CD4-positive, CD25-positive, alpha-beta regulatory T cell (primary cell): ENCODE measurements at regions not wholly inside any gene's neighbourhood (a gene's known extent, or its start where the extent isn't known, plus 50 kb on each side); places are given as distances from the start of the nearest gene placed in this dataset.
A peak's percentile ranks its signal among the peaks of the same experiment; 100 is the strongest.

ENCODE experiments used
- ATAC-seq, 2 donors: fragments of 150-1000 bp; cut with Tn5 transposase; one replicate each; pipeline ENCODE4 v1.10.0; 2021; ENCODE audit warnings: low read depth in 2 of 2, moderate number of reproducible peaks in 2 of 2, moderate library complexity in 1 of 2
- DNase-seq, 3 donors: peaks; one replicate each; pipeline versions ENCODE4 v3.0.0 to v3.0.0-alpha.2; 2012 to 2022; ENCODE audit warnings: mixed read lengths in 1 of 3
- H3K27ac ChIP-seq: one replicate; pipeline ENCODE4 v1.7.0; 2013; ENCODE audit warnings: mild to moderate bottlenecking, low read length; ENCODE audit not compliant: insufficient read depth, poor library complexity, severe bottlenecking
- H3K27me3 ChIP-seq: one replicate; pipeline ENCODE4 v1.7.0; 2013; ENCODE audit warnings: low read length; ENCODE audit not compliant: control insufficient read depth, insufficient read depth
- H3K36me3 ChIP-seq: one replicate; pipeline ENCODE4 v1.7.0; 2013; ENCODE audit warnings: mild to moderate bottlenecking, low read length, moderate library complexity; ENCODE audit not compliant: control insufficient read depth, insufficient read depth
- H3K4me1 ChIP-seq: 2 replicates; pipeline ENCODE4 v1.7.0; 2013; ENCODE audit warnings: mild to moderate bottlenecking, low read length; ENCODE audit not compliant: insufficient read depth, control insufficient read depth, poor library complexity, severe bottlenecking
- H3K4me3 ChIP-seq: one replicate; pipeline ENCODE4 v1.7.0; 2013; ENCODE audit warnings: low read depth, mild to moderate bottlenecking, low read length, moderate library complexity
- H3K9me3 ChIP-seq, 2 experiments: 1 replicate in 1 of 2; 2 replicates in 1 of 2; pipeline ENCODE4 v1.7.0; 2013; ENCODE audit warnings: low read length in 2 of 2, mild to moderate bottlenecking in 1 of 2, moderate library complexity in 1 of 2; ENCODE audit not compliant: control insufficient read depth in 2 of 2
- H3K27ac Mint-ChIP-seq, 3 donors: one replicate each; pipeline ENCODE4 v1.8.0; 2020 to 2022; ENCODE audit warnings: mild to moderate bottlenecking in 3 of 3, mixed read lengths in 3 of 3, moderate library complexity in 2 of 3
- H3K27me3 Mint-ChIP-seq: one replicate; pipeline ENCODE4 v1.8.0; 2022; ENCODE audit warnings: mild to moderate bottlenecking, mixed read lengths
- H3K36me3 Mint-ChIP-seq: one replicate; pipeline ENCODE4 v1.8.0; 2020; ENCODE audit warnings: mixed read lengths
- H3K4me1 Mint-ChIP-seq, 4 donors: one replicate each; pipeline ENCODE4 v1.8.0; 2020 to 2022; ENCODE audit warnings: mixed read lengths in 4 of 4, mild to moderate bottlenecking in 1 of 4
- H3K4me3 Mint-ChIP-seq, 4 donors: one replicate each; pipeline ENCODE4 v1.8.0; 2020 to 2022; ENCODE audit warnings: mild to moderate bottlenecking in 4 of 4, mixed read lengths in 4 of 4, moderate library complexity in 3 of 4
- H3K9me3 Mint-ChIP-seq, 7 donors: one replicate each; pipeline ENCODE4 v1.8.0; 2020 to 2022; ENCODE audit warnings: mixed read lengths in 7 of 7, mild to moderate bottlenecking in 3 of 7, moderate library complexity in 2 of 7

DNA sequence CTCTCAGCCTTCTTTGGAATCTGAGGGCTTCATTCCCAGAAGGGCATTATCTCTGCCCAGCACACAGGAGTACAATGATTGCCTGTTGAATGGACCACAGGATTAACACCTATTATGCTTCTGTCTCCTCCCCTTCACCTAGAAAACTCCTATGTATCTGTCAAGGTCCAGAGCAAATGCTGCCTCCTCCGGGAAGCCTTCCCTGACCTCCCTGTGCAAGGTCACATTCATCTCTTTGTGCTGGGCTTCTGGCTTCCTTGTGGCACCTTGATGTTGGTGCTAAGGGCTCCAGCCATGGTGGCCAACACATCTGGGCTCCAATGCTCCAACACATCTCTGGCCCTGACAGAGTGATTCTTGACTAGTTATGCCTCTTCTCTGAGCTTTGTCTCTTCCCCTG lies 49.9 kb upstream of the ATP2B2 start:
- H3K4me1 Mint-ChIP-seq: peaks cover 8 to 28% (median 19%) of the 10 kb centered on the region in 4 donors
- no peak overlapping the region for H3K4me3 ChIP-seq
- peaks cover 17% of the 10 kb centered on the region for H3K4me1 ChIP-seq
- H3K36me3 ChIP-seq: no peaks in the 10 kb centered on the region
- no peak overlapping the region for H3K27ac Mint-ChIP-seq
- H3K36me3 Mint-ChIP-seq: no peaks in the 10 kb centered on the region
- no peaks in the 10 kb centered on the region for H3K27me3 Mint-ChIP-seq
- H3K27me3 ChIP-seq: no peaks in the 10 kb centered on the region
- DNase-seq: no peak
- ATAC-seq: no peak
- H3K27ac ChIP-seq: no peak overlapping the region
- H3K9me3 Mint-ChIP-seq: peaks cover 0 to 2% (median 0%) of the 10 kb centered on the region in 7 donors
- H3K9me3 ChIP-seq: no peaks in the 10 kb centered on the region
- no peak overlapping the region for H3K4me3 Mint-ChIP-seq

GRCh38 chr3:10556312-10556711 lies 50.9 kb upstream of the ATP2B2 start:
- no peak overlapping the region for H3K4me3 ChIP-seq

DNA sequence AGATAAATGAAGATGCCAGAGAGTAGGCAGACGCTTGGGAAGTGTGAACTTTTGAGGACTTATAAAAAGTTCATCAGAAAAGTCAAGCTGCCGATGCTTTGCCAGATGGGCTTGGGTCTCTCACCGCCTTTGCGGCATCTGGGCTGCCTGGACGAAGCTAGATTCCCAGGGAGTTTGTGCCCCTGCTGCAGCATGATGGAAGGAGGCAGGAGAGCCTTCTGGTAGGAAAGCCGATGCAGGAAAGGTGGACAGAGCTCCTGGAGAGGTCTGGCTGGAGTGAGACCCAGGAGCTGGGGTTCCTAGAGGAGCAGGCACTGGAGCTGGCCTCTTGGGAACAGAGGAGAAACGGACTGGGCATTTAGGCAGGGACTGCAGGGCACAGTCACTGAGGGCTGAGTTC lies 51.9 kb upstream of the ATP2B2 start:
- Histone ChIP-seq H3K27ac (no peak overlapping the region), H3K4me3 (no peak overlapping the region), H3K9me3 (no peaks in the 10 kb centered on the region), H3K4me1 (peaks cover 10% of the 10 kb centered on the region), H3K36me3 (no peaks in the 10 kb centered on the region), H3K27me3 (peaks cover 3% of the 10 kb centered on the region)
- Mint-ChIP-seq H3K4me3 (no peak overlapping the region), H3K9me3 (peaks cover 0 to 2% (median 0%) of the 10 kb centered on the region in 7 donors), H3K36me3 (no peaks in the 10 kb centered on the region), H3K4me1 (peaks cover 6 to 15% (median 10%) of the 10 kb centered on the region in 4 donors), H3K27me3 (no peaks in the 10 kb centered on the region), H3K27ac (no peak overlapping the region)
- no peak for DNase-seq
- ATAC-seq: no peak

More at GRCh38 chr3:10556312-10556711, 50.9 kb upstream of the ATP2B2 start:
- Histone ChIP-seq H3K27ac (no peak overlapping the region), H3K4me1 (peaks cover 17% of the 10 kb centered on the region), H3K27me3 (peaks cover 3% of the 10 kb centered on the region), H3K9me3 (no peaks in the 10 kb centered on the region), H3K36me3 (no peaks in the 10 kb centered on the region)
- peaks cover 0 to 2% (median 0%) of the 10 kb centered on the region in 7 donors for H3K9me3 Mint-ChIP-seq
- no peak overlapping the region for H3K27ac Mint-ChIP-seq
- no peak overlapping the region for H3K4me3 Mint-ChIP-seq
- H3K27me3 Mint-ChIP-seq: no peaks in the 10 kb centered on the region
- DNase-seq (no peak), ATAC-seq (no peak)
- peaks cover 8 to 24% (median 15%) of the 10 kb centered on the region in 4 donors for H3K4me1 Mint-ChIP-seq
- H3K36me3 Mint-ChIP-seq: no peaks in the 10 kb centered on the region

DNA sequence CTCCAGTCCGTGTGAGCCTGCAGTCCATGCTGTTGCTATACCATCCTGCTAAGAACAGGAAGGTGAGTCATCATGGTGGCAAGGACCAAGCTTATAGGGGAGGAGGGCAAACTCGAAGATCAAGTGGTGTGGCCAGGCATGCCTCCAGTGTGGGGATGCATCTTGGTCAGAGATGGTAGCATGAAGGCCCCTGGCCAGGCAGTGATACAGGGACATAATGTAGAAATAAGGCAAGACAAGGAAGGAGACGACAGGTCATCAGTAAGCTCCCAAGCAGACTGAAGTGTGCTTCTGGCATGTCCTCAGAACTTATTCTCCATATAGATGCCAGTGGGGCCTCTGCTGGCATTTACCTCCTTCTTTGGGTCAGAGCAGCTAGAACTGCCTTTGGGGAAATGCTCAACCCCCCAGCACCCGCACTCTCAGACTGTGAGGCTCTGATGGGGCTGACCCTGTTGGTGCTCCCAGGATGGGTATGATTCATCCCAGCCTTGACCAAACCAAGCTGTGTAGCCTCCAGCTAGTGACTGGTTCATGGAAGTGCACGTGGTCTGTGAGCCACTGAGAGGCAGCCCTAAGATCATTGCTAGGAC lies 52.5 kb upstream of the ATP2B2 start:
- H3K4me3 ChIP-seq: no peak overlapping the region
- DNase-seq (peak in 1 of 3 donors; percentile 21), ATAC-seq (no peak)
- no peaks in the 10 kb centered on the region for H3K27me3 Mint-ChIP-seq
- peaks cover 3% of the 10 kb centered on the region for H3K27me3 ChIP-seq
- H3K27ac ChIP-seq: no peak overlapping the region
- H3K36me3 ChIP-seq: no peaks in the 10 kb centered on the region
- H3K36me3 Mint-ChIP-seq: no peaks in the 10 kb centered on the region
- peaks cover 0 to 2% (median 0%) of the 10 kb centered on the region in 7 donors for H3K9me3 Mint-ChIP-seq
- no peak overlapping the region for H3K4me3 Mint-ChIP-seq
- H3K27ac Mint-ChIP-seq: no peak overlapping the region
- no peaks in the 10 kb centered on the region for H3K9me3 ChIP-seq
- H3K4me1 Mint-ChIP-seq: peaks cover 0 to 9% (median 4%) of the 10 kb centered on the region in 4 donors
- peaks cover 3% of the 10 kb centered on the region for H3K4me1 ChIP-seq

DNA sequence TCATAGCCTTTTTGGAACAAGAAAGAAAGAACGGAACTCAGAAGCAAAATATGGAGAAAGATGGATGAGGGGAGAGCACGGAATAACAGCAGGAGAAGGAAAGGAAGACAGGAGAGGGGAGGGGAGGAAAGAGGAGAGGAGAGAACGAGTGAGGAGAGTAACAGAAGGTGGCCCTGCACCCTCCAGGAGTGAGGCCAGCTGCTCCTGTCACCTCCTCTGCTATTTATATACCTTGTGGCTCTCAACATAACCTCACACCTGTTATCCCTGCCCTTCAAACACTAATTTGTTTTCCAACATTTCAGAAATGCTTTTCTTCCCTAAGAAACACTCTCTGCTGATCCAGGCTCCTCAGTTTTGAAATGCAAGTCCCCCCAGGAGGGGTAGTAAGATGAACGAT lies 53.4 kb upstream of the ATP2B2 start:
- no peak overlapping the region for H3K27ac Mint-ChIP-seq
- Histone ChIP-seq H3K9me3 (no peaks in the 10 kb centered on the region), H3K36me3 (no peaks in the 10 kb centered on the region), H3K27me3 (peaks cover 3% of the 10 kb centered on the region), H3K4me3 (no peak overlapping the region), H3K4me1 (no peaks in the 10 kb centered on the region), H3K27ac (no peak overlapping the region)
- DNase-seq (no peak), ATAC-seq (no peak)
- peaks cover 0 to 7% (median 1%) of the 10 kb centered on the region in 4 donors for H3K4me1 Mint-ChIP-seq
- H3K27me3 Mint-ChIP-seq: no peaks in the 10 kb centered on the region
- peaks cover 0 to 2% (median 0%) of the 10 kb centered on the region in 7 donors for H3K9me3 Mint-ChIP-seq
- no peaks in the 10 kb centered on the region for H3K36me3 Mint-ChIP-seq
- H3K4me3 Mint-ChIP-seq: no peak overlapping the region

DNA sequence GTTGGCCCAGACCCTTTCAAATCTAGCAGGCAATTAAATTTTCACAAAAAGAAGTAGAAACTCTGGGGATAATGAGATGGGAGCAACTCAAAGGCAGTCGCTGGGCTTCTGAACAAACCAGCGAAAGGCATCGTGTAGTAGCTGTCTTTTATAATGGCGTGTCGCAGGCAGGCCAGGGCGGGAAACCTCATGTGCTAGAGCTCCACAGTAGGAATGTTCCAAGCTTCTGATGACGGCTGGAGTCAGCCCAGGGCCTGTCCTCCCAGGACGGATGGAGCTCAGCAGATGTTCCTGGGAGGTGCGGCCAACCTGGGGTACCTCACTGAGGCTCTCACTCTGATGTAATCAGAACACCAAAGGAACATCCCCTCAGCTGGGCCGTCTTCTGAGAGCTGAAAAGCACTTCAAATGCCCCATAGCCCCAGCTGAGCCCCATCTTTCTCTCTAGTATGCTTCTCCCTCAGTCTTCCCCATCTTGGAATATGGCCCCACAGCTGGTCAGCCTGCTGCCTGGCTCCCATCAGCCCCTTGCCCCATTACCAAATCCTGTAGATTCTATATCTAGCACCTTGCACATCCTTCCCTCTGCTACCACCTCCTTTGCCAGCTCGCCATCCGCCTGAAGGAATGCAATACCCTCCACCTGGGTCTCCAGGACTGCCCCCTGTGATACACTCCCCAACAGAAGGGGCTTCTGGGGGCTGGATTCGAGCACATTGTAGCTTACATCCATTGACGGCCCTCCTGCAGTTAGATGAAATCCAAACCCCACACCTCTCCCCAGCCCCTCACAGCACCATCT lies 54.9 kb upstream of the ATP2B2 start:
- Mint-ChIP-seq H3K36me3 (no peaks in the 10 kb centered on the region), H3K4me1 (peaks cover 0 to 7% (median 1%) of the 10 kb centered on the region in 4 donors), H3K4me3 (no peak overlapping the region), H3K27ac (no peak overlapping the region), H3K27me3 (no peaks in the 10 kb centered on the region), H3K9me3 (peaks cover 0 to 2% (median 0%) of the 10 kb centered on the region in 7 donors)
- DNase-seq (no peak), ATAC-seq (no peak)
- no peaks in the 10 kb centered on the region for H3K9me3 ChIP-seq
- H3K4me3 ChIP-seq: no peak overlapping the region
- H3K4me1 ChIP-seq: no peaks in the 10 kb centered on the region
- no peak overlapping the region for H3K27ac ChIP-seq
- H3K27me3 ChIP-seq: peaks cover 5% of the 10 kb centered on the region
- no peaks in the 10 kb centered on the region for H3K36me3 ChIP-seq

DNA sequence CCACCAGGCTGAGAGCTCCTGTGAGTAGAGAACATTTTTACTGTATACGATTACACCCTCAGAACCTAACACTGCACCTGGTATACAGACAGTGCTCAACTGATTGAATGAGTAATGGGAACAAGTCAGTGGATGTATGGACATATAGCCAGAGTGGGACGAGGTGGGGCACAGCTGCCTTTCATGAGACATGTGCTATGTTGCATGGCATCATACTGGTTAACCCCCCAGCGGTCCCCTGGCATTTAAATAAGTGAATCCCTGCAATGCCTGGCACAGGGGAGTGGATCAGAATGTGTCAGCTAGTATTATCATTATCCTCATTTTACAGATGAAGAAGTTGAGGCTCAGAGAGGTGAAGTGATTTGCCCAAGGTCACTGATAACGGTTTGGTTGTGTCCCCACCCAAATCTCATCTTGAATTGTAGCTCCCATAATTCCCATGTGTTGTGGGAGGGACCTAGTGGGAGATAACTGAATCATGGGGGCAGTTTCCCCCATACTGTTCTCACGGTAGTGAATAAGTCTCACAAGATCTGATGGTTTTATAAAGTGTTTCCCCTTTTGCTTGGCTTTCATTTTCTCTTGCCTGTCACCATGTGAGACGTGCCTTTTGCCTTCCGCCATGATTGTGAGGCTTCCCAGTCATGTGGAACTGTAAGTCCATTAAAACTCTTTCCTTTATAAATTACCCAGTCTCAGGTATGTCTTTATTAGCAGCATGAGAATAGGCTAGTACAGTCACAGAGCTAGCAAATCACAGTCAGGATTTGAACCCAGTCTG lies 56.0 kb upstream of the ATP2B2 start:
- no peaks in the 10 kb centered on the region for H3K4me1 ChIP-seq
- Mint-ChIP-seq H3K4me3 (no peak overlapping the region), H3K27me3 (no peaks in the 10 kb centered on the region), H3K4me1 (peaks cover 0 to 7% (median 1%) of the 10 kb centered on the region in 4 donors), H3K9me3 (peaks cover 0 to 2% (median 0%) of the 10 kb centered on the region in 7 donors), H3K27ac (no peak overlapping the region), H3K36me3 (no peaks in the 10 kb centered on the region)
- H3K36me3 ChIP-seq: no peaks in the 10 kb centered on the region
- H3K4me3 ChIP-seq: no peak overlapping the region
- ATAC-seq: no peak
- H3K27me3 ChIP-seq: peaks cover 5% of the 10 kb centered on the region
- no peak overlapping the region for H3K27ac ChIP-seq
- H3K9me3 ChIP-seq: no peaks in the 10 kb centered on the region
- DNase-seq: no peak
